Adrenal gland (tissue), 5 donors: ENCODE measurements at regions not wholly inside any gene's neighbourhood (a gene's known extent, or its start where the extent isn't known, plus 50 kb on each side); places are given as distances from the start of the nearest gene placed in this dataset.

Experiments
- CTCF ChIP-seq, 6 experiments: fragments of 450-650 bp in 4 of 6; fragments of 200-600 bp in 2 of 6; sonication (generic) in 1 of 6; IDR thresholded peaks; 1 replicate in 5 of 6; 2 replicates in 1 of 6; pipeline versions ENCODE4 v1.5.1 to v1.8.0; 2016 to 2021; ENCODE audit warnings: antibody characterized with exemption in 6 of 6, mild to moderate bottlenecking in 2 of 6, moderate library complexity in 1 of 6
- POLR2A ChIP-seq, 2 donors: fragments of 450-650 bp; IDR thresholded peaks; one replicate each; pipeline ENCODE4 v1.6.1; 2017; ENCODE audit warnings: antibody characterized with exemption in 2 of 2, mild to moderate bottlenecking in 2 of 2, moderate library complexity in 1 of 2
- donor health status: DM: no; HTN: no; CAD: no.

- TF ChIP-seq CTCF (IDR thresholded peaks at IDR 0.05) (no peak), POLR2A (IDR thresholded peaks at IDR 0.05) (no peak)
Measured at GRCh38 chr3:166457382-166457781, 620.2 kb upstream of the BCHE start.
